BLaER1 (cell line): ENCODE measurements at regions not wholly inside any gene's neighbourhood (a gene's known extent, or its start where the extent isn't known, plus 50 kb on each side); places are given as distances from the start of the nearest gene placed in this dataset.

Source experiments
- H3K27ac ChIP-seq: shearing (Covaris generic); formaldehyde crosslinking; 2 replicates; pipeline ENCODE4 v1.8.1; 2022
- H3K27me3 ChIP-seq: shearing (Covaris generic); formaldehyde crosslinking; 2 replicates; pipeline ENCODE4 v1.8.1; 2022
- H3K36me3 ChIP-seq: shearing (Covaris generic); formaldehyde crosslinking; 2 replicates; pipeline ENCODE4 v1.8.1; 2022
- H3K4me1 ChIP-seq: shearing (Covaris generic); formaldehyde crosslinking; 2 replicates; pipeline ENCODE4 v1.8.1; 2022
- H3K4me2 ChIP-seq: shearing (Covaris generic); formaldehyde crosslinking; 2 replicates; pipeline ENCODE4 v1.8.1; 2022
- H3K4me3 ChIP-seq: shearing (Covaris generic); formaldehyde crosslinking; 2 replicates; pipeline ENCODE4 v1.8.1; 2022
- H3K9ac ChIP-seq: shearing (Covaris generic); formaldehyde crosslinking; 2 replicates; pipeline ENCODE4 v1.8.1; 2022
- H3K9me3 ChIP-seq: shearing (Covaris generic); formaldehyde crosslinking; 2 replicates; pipeline ENCODE4 v1.8.1; 2022
- H4K20me1 ChIP-seq: shearing (Covaris generic); formaldehyde crosslinking; 2 replicates; pipeline ENCODE4 v1.8.1; 2022
- Cebpa-rat ChIP-seq: shearing (Covaris generic); IDR thresholded peaks from 2 replicates; pipeline ENCODE4 v1.8.1; 2022

- Histone ChIP-seq H3K27me3 (no peaks in the 10 kb centered on the region), H3K27ac (no peak overlapping the region)
These were observed 463.0 kb downstream of the AGTPBP1 start for GRCh38 chr9:85278769-85279168.

GRCh38 chr9:85276741-85277140 lies 465.0 kb downstream of the AGTPBP1 start:
- H4K20me1 ChIP-seq = no peaks in the 10 kb centered on the region
- no peaks in the 10 kb centered on the region for H3K36me3 ChIP-seq
- TF ChIP-seq Cebpa-rat = no peak
- H3K9me3 ChIP-seq = no peaks in the 10 kb centered on the region
- H3K9ac ChIP-seq = no peak overlapping the region
- no peak overlapping the region for H3K4me2 ChIP-seq
- no peak overlapping the region for H3K4me3 ChIP-seq
- no peaks in the 10 kb centered on the region for H3K4me1 ChIP-seq
- H3K27me3 ChIP-seq = no peaks in the 10 kb centered on the region
- H3K27ac ChIP-seq = no peak overlapping the region

More at GRCh38 chr9:85278769-85279168, 463.0 kb downstream of the AGTPBP1 start:
- H3K36me3 ChIP-seq = no peaks in the 10 kb centered on the region
- no peak overlapping the region for H3K9ac ChIP-seq
- H4K20me1 ChIP-seq = no peaks in the 10 kb centered on the region
- no peaks in the 10 kb centered on the region for H3K4me1 ChIP-seq
- no peak overlapping the region for H3K4me3 ChIP-seq
- no peak overlapping the region for H3K4me2 ChIP-seq
- TF ChIP-seq Cebpa-rat = no peak
- no peaks in the 10 kb centered on the region for H3K9me3 ChIP-seq

- no peaks in the 10 kb centered on the region for H4K20me1 ChIP-seq
- no peak overlapping the region for H3K9ac ChIP-seq
- no peaks in the 10 kb centered on the region for H3K4me1 ChIP-seq
- H3K4me2 ChIP-seq = no peak overlapping the region
- no peak overlapping the region for H3K4me3 ChIP-seq
- no peak overlapping the region for H3K27ac ChIP-seq
- H3K36me3 ChIP-seq = no peaks in the 10 kb centered on the region
- TF ChIP-seq Cebpa-rat = no peak
- H3K9me3 ChIP-seq = no peaks in the 10 kb centered on the region
- no peaks in the 10 kb centered on the region for H3K27me3 ChIP-seq
These were observed 471.9 kb downstream of the AGTPBP1 start for GRCh38 chr9:85269811-85270210.

DNA sequence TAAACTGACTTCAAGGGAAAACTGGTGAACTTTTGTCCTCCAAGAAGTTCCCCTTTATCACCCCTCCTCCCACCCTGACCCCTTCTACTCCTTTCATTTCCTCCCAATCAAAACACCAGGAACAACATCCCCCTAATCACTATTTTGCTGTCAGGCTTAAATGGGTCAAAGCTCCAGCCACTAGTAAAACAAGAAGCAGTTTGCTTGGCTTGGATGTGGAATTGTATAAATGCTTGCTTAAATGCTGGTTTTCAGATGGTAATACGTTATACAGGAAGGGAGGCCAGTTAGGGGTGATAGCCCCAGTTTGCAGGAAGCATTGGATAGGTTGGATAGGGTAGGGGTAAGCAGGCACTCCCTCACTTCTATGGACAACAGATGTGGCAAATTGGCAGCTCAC lies 473.6 kb downstream of the AGTPBP1 start:
- Histone ChIP-seq H3K9me3 (no peaks in the 10 kb centered on the region; the same call in 1 of the 2 replicates), H3K9ac (no peak overlapping the region), H3K27me3 (no peaks in the 10 kb centered on the region), H4K20me1 (no peaks in the 10 kb centered on the region), H3K27ac (no peak overlapping the region), H3K36me3 (no peaks in the 10 kb centered on the region), H3K4me3 (no peak overlapping the region), H3K4me2 (no peak overlapping the region), H3K4me1 (no peaks in the 10 kb centered on the region)
- TF ChIP-seq Cebpa-rat = no peak

DNA sequence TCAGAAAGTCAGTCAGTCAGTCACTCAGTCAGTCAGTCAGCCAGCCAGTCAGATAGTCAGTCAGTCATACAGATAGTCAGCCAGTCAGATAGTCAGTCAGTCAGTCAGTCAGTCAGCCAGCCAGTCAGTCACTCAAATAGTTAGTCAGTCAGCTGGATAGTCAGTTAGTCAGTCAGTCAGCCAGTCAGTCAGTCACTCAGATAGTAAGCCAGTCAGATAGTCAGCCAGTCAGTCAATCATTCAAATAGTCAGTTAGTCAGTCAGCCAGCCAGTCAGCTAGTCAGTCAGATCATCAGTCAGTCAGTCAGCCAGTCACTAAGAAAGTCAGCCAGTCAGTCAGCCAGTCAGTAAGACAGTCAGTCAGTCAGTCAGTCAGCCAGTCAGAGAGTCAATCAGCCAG lies 477.1 kb downstream of the AGTPBP1 start:
- Histone ChIP-seq H3K9me3 (no peaks in the 10 kb centered on the region; the same call in 1 of the 2 replicates), H3K4me3 (no peak overlapping the region)
- TF ChIP-seq Cebpa-rat = no peak

GRCh38 chr9:85263288-85263687 lies 478.5 kb downstream of the AGTPBP1 start:
- no peaks in the 10 kb centered on the region for H3K36me3 ChIP-seq
- H3K4me2 ChIP-seq = no peak overlapping the region
- H3K4me3 ChIP-seq = no peak overlapping the region
- H3K9ac ChIP-seq = no peak overlapping the region
- H3K27ac ChIP-seq = no peak overlapping the region
- peaks cover 11% of the 10 kb centered on the region for H3K4me1 ChIP-seq
- no peaks in the 10 kb centered on the region for H3K27me3 ChIP-seq
- H3K9me3 ChIP-seq = no peaks in the 10 kb centered on the region; the same call in 1 of the 2 replicates
- H4K20me1 ChIP-seq = no peaks in the 10 kb centered on the region
- TF ChIP-seq Cebpa-rat = no peak

More for the DNA sequence above, 477.1 kb downstream of the AGTPBP1 start:
- H3K9ac ChIP-seq = no peak overlapping the region
- no peak overlapping the region for H3K27ac ChIP-seq
- H3K4me2 ChIP-seq = no peak overlapping the region
- H3K4me1 ChIP-seq = peaks cover 11% of the 10 kb centered on the region
- no peaks in the 10 kb centered on the region for H4K20me1 ChIP-seq
- H3K27me3 ChIP-seq = no peaks in the 10 kb centered on the region
- H3K36me3 ChIP-seq = no peaks in the 10 kb centered on the region

DNA sequence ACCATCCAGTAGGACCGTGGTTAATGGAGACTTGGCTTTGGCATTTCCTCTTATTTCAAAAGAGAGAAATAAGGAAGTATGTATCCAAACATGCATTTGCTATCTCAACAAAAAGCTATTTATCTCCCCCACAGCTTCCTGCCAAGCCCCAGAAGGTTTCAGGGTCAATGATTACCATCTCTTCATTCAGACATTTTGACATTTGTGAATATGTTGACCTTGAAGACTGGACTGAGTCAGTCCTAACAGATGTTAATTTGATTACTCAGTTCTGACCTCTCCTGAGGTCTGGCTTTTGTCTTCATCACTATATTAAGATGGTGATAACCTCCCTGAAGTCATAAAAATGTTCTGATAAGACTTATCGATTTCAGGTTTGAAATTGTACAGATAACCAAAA lies 479.4 kb downstream of the AGTPBP1 start:
- H3K27ac ChIP-seq = no peak overlapping the region
- H3K9me3 ChIP-seq = no peaks in the 10 kb centered on the region; the same call in 1 of the 2 replicates
- no peaks in the 10 kb centered on the region for H3K27me3 ChIP-seq
- H3K4me1 ChIP-seq = peaks cover 11% of the 10 kb centered on the region
- no peak for TF ChIP-seq Cebpa-rat
- H3K4me2 ChIP-seq = peak overlapping the region; percentile 33
- H3K36me3 ChIP-seq = no peaks in the 10 kb centered on the region
- H4K20me1 ChIP-seq = no peaks in the 10 kb centered on the region
- no peak overlapping the region for H3K4me3 ChIP-seq
- H3K9ac ChIP-seq = no peak overlapping the region

DNA sequence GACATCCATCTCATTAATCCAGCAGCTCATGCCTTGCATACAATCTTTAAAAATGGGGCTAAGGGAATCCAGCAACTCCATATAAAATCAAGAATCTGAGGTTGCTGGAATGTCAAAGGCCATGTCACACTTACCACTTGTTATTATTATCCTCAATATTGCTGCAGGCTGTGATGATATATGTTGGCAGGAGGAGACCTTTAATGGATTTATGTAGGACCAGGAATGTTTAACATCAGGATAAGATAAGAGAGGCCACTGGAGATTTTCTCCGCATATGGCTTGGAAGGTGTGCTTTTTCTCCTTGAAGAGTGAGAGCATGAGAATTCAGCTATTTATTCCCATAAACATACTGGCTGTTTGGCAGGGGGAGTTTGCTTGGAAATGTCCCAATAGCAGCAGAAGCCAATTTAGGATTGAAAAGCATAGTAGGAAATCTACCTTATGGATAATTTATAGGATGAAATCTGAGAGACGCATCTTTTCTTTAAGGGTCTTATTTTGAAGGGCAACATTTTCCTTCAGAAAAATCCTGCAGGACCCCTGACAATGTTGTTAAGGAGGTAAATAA lies 481.4 kb downstream of the AGTPBP1 start:
- H4K20me1 ChIP-seq = no peaks in the 10 kb centered on the region

DNA sequence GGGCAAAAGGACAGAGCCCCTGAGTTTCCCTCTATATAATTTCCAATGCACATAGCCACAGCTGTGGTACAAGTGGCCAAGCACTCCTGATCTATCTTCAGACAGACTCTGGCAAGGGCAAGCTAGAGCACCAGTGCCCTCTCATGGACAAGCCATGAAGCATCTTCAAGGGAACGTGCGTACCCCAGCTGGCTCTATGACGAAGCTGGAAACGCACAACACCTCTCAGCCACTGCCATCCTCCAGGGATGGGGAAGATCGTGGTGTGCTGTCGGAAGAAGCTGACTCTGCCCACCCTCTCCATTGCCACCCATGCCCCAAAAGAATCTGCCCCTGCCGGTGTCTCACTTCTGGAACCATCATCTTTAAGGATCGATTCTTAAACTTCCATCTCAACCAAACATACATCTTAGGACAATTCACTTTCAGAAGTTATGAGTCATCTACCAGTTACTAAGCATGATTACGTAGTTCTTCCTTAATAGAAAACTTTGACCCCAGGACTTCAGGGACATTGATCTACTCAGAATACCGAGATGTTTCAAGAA lies 482.9 kb downstream of the AGTPBP1 start:
- H3K4me3 ChIP-seq = no peak overlapping the region
- H3K9me3 ChIP-seq = no peaks in the 10 kb centered on the region
- no peaks in the 10 kb centered on the region for H4K20me1 ChIP-seq
- TF ChIP-seq Cebpa-rat = no peak
- H3K9ac ChIP-seq = no peak overlapping the region
- no peak overlapping the region for H3K27ac ChIP-seq
- H3K36me3 ChIP-seq = no peaks in the 10 kb centered on the region
- H3K4me2 ChIP-seq = no peak overlapping the region
- H3K27me3 ChIP-seq = no peaks in the 10 kb centered on the region
- H3K4me1 ChIP-seq = peaks cover 11% of the 10 kb centered on the region

More for the DNA sequence above, 481.4 kb downstream of the AGTPBP1 start:
- no peak for TF ChIP-seq Cebpa-rat
- Histone ChIP-seq H3K4me2 (no peak overlapping the region), H3K36me3 (no peaks in the 10 kb centered on the region), H3K9ac (no peak overlapping the region), H3K4me1 (peaks cover 11% of the 10 kb centered on the region), H3K9me3 (no peaks in the 10 kb centered on the region; the same call in 1 of the 2 replicates), H3K4me3 (no peak overlapping the region), H3K27me3 (no peaks in the 10 kb centered on the region), H3K27ac (no peak overlapping the region)

GRCh38 chr9:85258236-85258635 lies 483.5 kb downstream of the AGTPBP1 start:
- Histone ChIP-seq H3K36me3 (no peaks in the 10 kb centered on the region), H3K4me3 (no peak overlapping the region), H4K20me1 (no peaks in the 10 kb centered on the region), H3K4me1 (peaks cover 11% of the 10 kb centered on the region), H3K9ac (no peak overlapping the region), H3K4me2 (no peak overlapping the region), H3K27ac (no peak overlapping the region), H3K9me3 (no peaks in the 10 kb centered on the region), H3K27me3 (no peaks in the 10 kb centered on the region)
- TF ChIP-seq Cebpa-rat = no peak

DNA sequence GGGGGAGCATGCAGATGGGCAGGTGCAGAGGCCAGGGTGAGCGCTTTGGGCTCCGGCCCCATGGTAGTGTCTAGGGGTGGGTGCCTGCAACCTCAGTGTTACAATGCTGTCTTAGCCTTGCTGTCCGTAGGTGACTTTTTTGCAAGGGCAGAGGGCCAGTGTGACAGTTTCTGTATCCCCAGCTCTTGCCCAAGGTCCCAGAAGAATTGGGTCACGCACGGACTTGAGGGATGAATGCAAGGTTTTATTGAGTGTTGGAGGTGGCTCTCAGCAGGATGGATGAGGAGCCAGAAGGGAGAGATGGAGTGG lies 492.5 kb downstream of the AGTPBP1 start:
- no peak overlapping the region for H3K4me2 ChIP-seq
- no peak overlapping the region for H3K9ac ChIP-seq
- TF ChIP-seq Cebpa-rat = no peak
- no peak overlapping the region for H3K4me3 ChIP-seq
- no peaks in the 10 kb centered on the region for H3K27me3 ChIP-seq
- no peaks in the 10 kb centered on the region; the same call in 1 of the 2 replicates for H3K9me3 ChIP-seq
- no peaks in the 10 kb centered on the region for H3K4me1 ChIP-seq
- H3K36me3 ChIP-seq = no peaks in the 10 kb centered on the region
- no peaks in the 10 kb centered on the region for H4K20me1 ChIP-seq
- no peak overlapping the region for H3K27ac ChIP-seq
